ENCODE measurements at regions not wholly inside any gene's neighbourhood (a gene's known extent, or its start where the extent isn't known, plus 50 kb on each side); places are given as distances from the start of the nearest gene placed in this dataset.

GRCh38 chr12:77387214-77387613 is 321.8 kb upstream of the E2F7 start:
- DNase-seq (no peak), ATAC-seq (replicated peaks in 1 of 2) (no peak)
- Mint-ChIP-seq H3K4me1 (ENCODE audit: low read depth) (no peaks in the 10 kb centered on the region), H3K9me3 (peaks cover 4 to 6% of the 10 kb centered on the region in 2 donors), H3K27ac (no peak overlapping the region), H3K36me3 (ENCODE audit: insufficient read depth in 2 of 2) (no peaks in the 10 kb centered on the region), H3K4me3 (no peak overlapping the region), H3K27me3 (ENCODE audit: low read depth) (no peaks in the 10 kb centered on the region)

GRCh38 chr12:77384941-77385340 is 319.6 kb upstream of the E2F7 start:
- ATAC-seq (replicated peaks in 1 of 2) (no peak), DNase-seq (no peak)
- H3K4me1 Mint-ChIP-seq (ENCODE audit: low read depth): no peaks in the 10 kb centered on the region
- no peak overlapping the region for H3K27ac Mint-ChIP-seq
- H3K9me3 Mint-ChIP-seq: peaks cover 2 to 6% of the 10 kb centered on the region in 2 donors
- no peaks in the 10 kb centered on the region for H3K27me3 Mint-ChIP-seq (ENCODE audit: low read depth)
- no peaks in the 10 kb centered on the region for H3K36me3 Mint-ChIP-seq (ENCODE audit: insufficient read depth in 2 of 2)
- H3K4me3 Mint-ChIP-seq: no peak overlapping the region

- no peak for ATAC-seq (replicated peaks in 1 of 2)
- Mint-ChIP-seq H3K36me3 (ENCODE audit: insufficient read depth in 2 of 2) (no peaks in the 10 kb centered on the region), H3K27ac (no peak overlapping the region), H3K4me1 (ENCODE audit: low read depth) (no peaks in the 10 kb centered on the region), H3K4me3 (no peak overlapping the region), H3K27me3 (ENCODE audit: low read depth) (no peaks in the 10 kb centered on the region), H3K9me3 (peaks cover 1 to 2% of the 10 kb centered on the region in 2 donors)
- no peak for DNase-seq
Measured at GRCh38 chr12:77382096-77382742, 316.9 kb upstream of the E2F7 start.

GRCh38 chr12:77377622-77378021 is 312.3 kb upstream of the E2F7 start:
- Mint-ChIP-seq H3K27ac (no peak overlapping the region), H3K9me3 (peaks cover 2 to 4% of the 10 kb centered on the region in 2 donors), H3K36me3 (ENCODE audit: insufficient read depth in 2 of 2) (no peaks in the 10 kb centered on the region), H3K4me1 (ENCODE audit: low read depth) (no peaks in the 10 kb centered on the region), H3K27me3 (ENCODE audit: low read depth) (no peaks in the 10 kb centered on the region), H3K4me3 (no peak overlapping the region)
- DNase-seq (no peak), ATAC-seq (replicated peaks in 1 of 2) (no peak)

GRCh38 chr12:77377116-77377515 is 311.7 kb upstream of the E2F7 start:
- DNase-seq: no peak
- H3K36me3 Mint-ChIP-seq (ENCODE audit: insufficient read depth in 2 of 2): no peaks in the 10 kb centered on the region
- no peak for ATAC-seq (replicated peaks in 1 of 2)
- H3K27ac Mint-ChIP-seq: no peak overlapping the region
- H3K4me1 Mint-ChIP-seq (ENCODE audit: low read depth): no peaks in the 10 kb centered on the region
- no peaks in the 10 kb centered on the region for H3K27me3 Mint-ChIP-seq (ENCODE audit: low read depth)
- H3K9me3 Mint-ChIP-seq: peaks cover 2% of the 10 kb centered on the region in 2 donors
- no peak overlapping the region for H3K4me3 Mint-ChIP-seq

- DNase-seq: no peak
- no peak overlapping the region for H3K27ac Mint-ChIP-seq
- H3K4me3 Mint-ChIP-seq: no peak overlapping the region
- no peaks in the 10 kb centered on the region for H3K27me3 Mint-ChIP-seq (ENCODE audit: low read depth)
- H3K4me1 Mint-ChIP-seq (ENCODE audit: low read depth): no peaks in the 10 kb centered on the region
- no peaks in the 10 kb centered on the region for H3K36me3 Mint-ChIP-seq (ENCODE audit: insufficient read depth in 2 of 2)
- no peak for ATAC-seq (replicated peaks in 1 of 2)
- H3K9me3 Mint-ChIP-seq: peaks cover 2 to 7% of the 10 kb centered on the region in 2 donors
Measured at GRCh38 chr12:77374673-77375072, 309.3 kb upstream of the E2F7 start.

- Mint-ChIP-seq H3K9me3 (peaks cover 2 to 7% of the 10 kb centered on the region in 2 donors), H3K36me3 (ENCODE audit: insufficient read depth in 2 of 2) (no peaks in the 10 kb centered on the region), H3K27ac (no peak overlapping the region), H3K27me3 (ENCODE audit: low read depth) (no peaks in the 10 kb centered on the region), H3K4me1 (ENCODE audit: low read depth) (no peaks in the 10 kb centered on the region), H3K4me3 (no peak overlapping the region)
- DNase-seq: no peak
- ATAC-seq (replicated peaks in 1 of 2): no peak
Measured at GRCh38 chr12:77372494-77372893, 307.1 kb upstream of the E2F7 start.

- no peak overlapping the region for H3K27ac Mint-ChIP-seq
- no peak overlapping the region for H3K4me3 Mint-ChIP-seq
- no peaks in the 10 kb centered on the region for H3K36me3 Mint-ChIP-seq (ENCODE audit: insufficient read depth in 2 of 2)
- DNase-seq (no peak), ATAC-seq (replicated peaks in 1 of 2) (no peak)
- H3K4me1 Mint-ChIP-seq (ENCODE audit: low read depth): no peaks in the 10 kb centered on the region
- H3K27me3 Mint-ChIP-seq (ENCODE audit: low read depth): no peaks in the 10 kb centered on the region
- H3K9me3 Mint-ChIP-seq: peaks cover under 1 to 5% of the 10 kb centered on the region in 2 donors
Measured at GRCh38 chr12:77372026-77372425, 306.7 kb upstream of the E2F7 start.

- Mint-ChIP-seq H3K4me1 (ENCODE audit: low read depth) (no peaks in the 10 kb centered on the region), H3K27ac (no peak overlapping the region), H3K4me3 (no peak overlapping the region), H3K36me3 (ENCODE audit: insufficient read depth in 2 of 2) (no peaks in the 10 kb centered on the region), H3K27me3 (ENCODE audit: low read depth) (no peaks in the 10 kb centered on the region), H3K9me3 (peaks cover 0 to 7% of the 10 kb centered on the region in 2 donors)
- no peak for DNase-seq
- ATAC-seq (replicated peaks in 1 of 2): no peak
Measured at GRCh38 chr12:77368379-77368778, 303.0 kb upstream of the E2F7 start.

- no peaks in the 10 kb centered on the region for H3K4me1 Mint-ChIP-seq (ENCODE audit: low read depth)
- H3K27me3 Mint-ChIP-seq (ENCODE audit: low read depth): no peaks in the 10 kb centered on the region
- no peak overlapping the region for H3K4me3 Mint-ChIP-seq
- no peak overlapping the region for H3K27ac Mint-ChIP-seq
- DNase-seq (no peak), ATAC-seq (replicated peaks in 1 of 2) (no peak)
- H3K9me3 Mint-ChIP-seq: peaks cover 0 to 7% of the 10 kb centered on the region in 2 donors
- H3K36me3 Mint-ChIP-seq (ENCODE audit: insufficient read depth in 2 of 2): no peaks in the 10 kb centered on the region
Measured at GRCh38 chr12:77366616-77367015, 301.2 kb upstream of the E2F7 start.

- Mint-ChIP-seq H3K27ac (no peak overlapping the region), H3K4me3 (no peak overlapping the region), H3K9me3 (peaks cover 0 to 2% of the 10 kb centered on the region in 2 donors), H3K4me1 (ENCODE audit: low read depth) (no peaks in the 10 kb centered on the region), H3K27me3 (ENCODE audit: low read depth) (no peaks in the 10 kb centered on the region), H3K36me3 (ENCODE audit: insufficient read depth in 2 of 2) (no peaks in the 10 kb centered on the region)
- ATAC-seq (replicated peaks in 1 of 2): no peak
- no peak for DNase-seq
Measured at GRCh38 chr12:77364400-77364799, 299.0 kb upstream of the E2F7 start.

GRCh38 chr12:77362509-77363210 is 297.3 kb upstream of the E2F7 start:
- no peak overlapping the region for H3K27ac Mint-ChIP-seq
- no peak for ATAC-seq (replicated peaks in 1 of 2)
- no peaks in the 10 kb centered on the region for H3K27me3 Mint-ChIP-seq (ENCODE audit: low read depth)
- peaks cover 0 to 2% of the 10 kb centered on the region in 2 donors for H3K9me3 Mint-ChIP-seq
- no peak for DNase-seq
- no peak overlapping the region for H3K4me3 Mint-ChIP-seq
- H3K4me1 Mint-ChIP-seq (ENCODE audit: low read depth): no peaks in the 10 kb centered on the region
- no peaks in the 10 kb centered on the region for H3K36me3 Mint-ChIP-seq (ENCODE audit: insufficient read depth in 2 of 2)

- no peaks in the 10 kb centered on the region for H3K36me3 Mint-ChIP-seq (ENCODE audit: insufficient read depth in 2 of 2)
- H3K4me1 Mint-ChIP-seq (ENCODE audit: low read depth): no peaks in the 10 kb centered on the region
- H3K4me3 Mint-ChIP-seq: no peak overlapping the region
- H3K27me3 Mint-ChIP-seq (ENCODE audit: low read depth): no peaks in the 10 kb centered on the region
- DNase-seq (no peak), ATAC-seq (replicated peaks in 1 of 2) (no peak)
- no peak overlapping the region for H3K27ac Mint-ChIP-seq
- H3K9me3 Mint-ChIP-seq: no peaks in the 10 kb centered on the region
Measured at GRCh38 chr12:77357655-77358054, 292.3 kb upstream of the E2F7 start.
